Activated naive CD8-positive, alpha-beta T cell treated with anti-CD3 and anti-CD28 coated beads, Interleukin-2, amount 50 U/mL, for 24 hours (primary cell): ENCODE measurements at regions not wholly inside any gene's neighbourhood (a gene's known extent, or its start where the extent isn't known, plus 50 kb on each side); places are given as distances from the start of the nearest gene placed in this dataset.

Experiments
- ATAC-seq: fragments of 150-1000 bp; cut with Tn5 transposase; one replicate; pipeline ENCODE4 v1.10.0; 2021
- DNase-seq: peaks from one replicate; pipeline ENCODE4 v3.0.0; 2021
- H3K27ac Mint-ChIP-seq: one replicate; pipeline ENCODE4 v1.8.0; 2021; ENCODE audit warnings: mild to moderate bottlenecking, mixed read lengths
- H3K27me3 Mint-ChIP-seq: one replicate; pipeline ENCODE4 v1.8.0; 2021; ENCODE audit warnings: mixed read lengths
- H3K36me3 Mint-ChIP-seq: one replicate; pipeline ENCODE4 v1.8.0; 2021; ENCODE audit warnings: low read depth, mixed read lengths
- H3K4me1 Mint-ChIP-seq: one replicate; pipeline ENCODE4 v1.8.0; 2021; ENCODE audit warnings: mixed read lengths
- H3K4me3 Mint-ChIP-seq: one replicate; pipeline ENCODE4 v1.8.0; 2021; ENCODE audit warnings: mild to moderate bottlenecking, moderate library complexity, mixed read lengths
- H3K9me3 Mint-ChIP-seq: one replicate; pipeline ENCODE4 v1.8.0; 2021; ENCODE audit warnings: mixed read lengths

DNA sequence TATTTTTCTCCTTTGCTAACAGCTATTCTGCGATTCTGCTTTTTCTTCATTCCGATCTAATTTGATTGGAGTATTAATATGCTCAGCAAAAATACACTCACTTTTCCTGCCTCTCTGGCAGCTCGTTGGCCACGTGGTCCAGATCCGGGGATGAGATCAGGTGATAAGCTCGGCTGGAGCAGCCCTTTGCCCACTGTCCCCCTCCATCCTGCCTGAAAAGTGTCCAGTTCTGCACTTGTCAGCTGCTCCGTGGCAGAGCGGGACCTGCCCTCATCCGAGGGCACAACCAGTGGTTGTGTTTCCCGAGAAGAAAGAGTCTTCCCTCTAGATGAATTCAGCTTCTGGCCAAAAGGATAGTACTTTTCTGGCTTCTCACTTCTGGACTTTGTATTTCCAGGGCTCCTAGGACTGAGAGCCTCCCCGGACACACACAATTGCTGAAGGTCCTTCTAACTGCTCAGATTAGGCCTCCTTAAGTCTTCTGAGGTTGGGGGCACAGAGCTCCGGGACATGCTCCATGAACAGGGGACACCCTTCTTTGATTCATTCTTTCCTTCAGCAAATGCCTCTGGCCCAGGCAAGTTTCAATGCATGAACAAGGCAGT, 103.9 kb upstream of the ALDH1A3 start:
- Mint-ChIP-seq H3K9me3 (no peaks in the 10 kb centered on the region), H3K4me3 (no peak overlapping the region), H3K27me3 (no peaks in the 10 kb centered on the region), H3K27ac (no peak overlapping the region), H3K36me3 (no peaks in the 10 kb centered on the region), H3K4me1 (no peaks in the 10 kb centered on the region)
- ATAC-seq, result no peak
- no peak for DNase-seq

DNA sequence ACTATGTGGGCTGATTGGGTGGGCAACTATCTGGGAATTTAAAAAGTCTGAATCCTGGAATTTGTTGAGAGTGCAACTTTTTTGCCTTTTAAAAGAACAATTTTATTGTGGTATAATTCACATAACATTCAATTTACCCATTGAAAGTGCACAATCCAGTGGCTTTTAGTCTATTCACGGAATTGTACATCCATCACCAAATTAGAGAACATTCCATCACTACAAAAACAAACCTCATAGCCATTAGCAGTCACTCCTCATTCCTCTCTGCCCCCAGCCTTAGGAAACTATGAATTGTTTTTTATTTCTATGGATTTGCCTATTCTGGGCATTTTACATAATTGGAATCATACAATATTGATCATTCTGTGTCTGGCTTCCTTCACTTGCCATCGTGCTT, 101.8 kb upstream of the ALDH1A3 start:
- ATAC-seq (no peak), DNase-seq (no peak)
- H3K27me3 Mint-ChIP-seq, result peaks cover 3% of the 10 kb centered on the region
- no peaks in the 10 kb centered on the region for H3K9me3 Mint-ChIP-seq
- no peaks in the 10 kb centered on the region for H3K4me1 Mint-ChIP-seq
- H3K4me3 Mint-ChIP-seq, result no peak overlapping the region
- H3K36me3 Mint-ChIP-seq, result no peaks in the 10 kb centered on the region
- no peak overlapping the region for H3K27ac Mint-ChIP-seq

DNA sequence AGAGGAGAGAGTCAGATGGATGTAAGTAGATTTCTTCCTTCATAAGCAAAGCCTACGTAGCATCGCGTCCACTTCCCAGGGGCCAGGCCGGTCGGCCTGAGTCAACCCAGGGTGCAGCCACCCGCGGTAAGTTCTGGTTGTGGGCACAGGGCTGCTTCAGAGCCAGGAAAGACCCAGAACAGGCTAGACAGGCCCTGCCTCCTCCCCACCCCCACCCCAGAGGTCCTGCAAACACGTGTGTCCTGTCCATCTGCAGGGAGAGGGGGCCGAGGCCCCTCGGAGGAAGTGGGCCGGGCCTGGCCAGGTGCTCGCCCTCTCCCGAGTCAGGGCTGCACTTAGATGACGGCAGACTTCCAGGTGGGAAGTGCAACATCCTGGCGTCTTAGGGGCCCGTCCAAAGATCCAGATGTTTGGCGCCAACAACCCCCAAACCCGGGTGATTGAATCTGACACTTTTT, 100.8 kb upstream of the ALDH1A3 start:
- H3K4me3 Mint-ChIP-seq, result no peak overlapping the region
- DNase-seq, result no peak
- ATAC-seq, result no peak
- no peak overlapping the region for H3K27ac Mint-ChIP-seq
- peaks cover 3% of the 10 kb centered on the region for H3K27me3 Mint-ChIP-seq
- no peaks in the 10 kb centered on the region for H3K9me3 Mint-ChIP-seq
- H3K4me1 Mint-ChIP-seq, result no peaks in the 10 kb centered on the region
- no peaks in the 10 kb centered on the region for H3K36me3 Mint-ChIP-seq

DNA sequence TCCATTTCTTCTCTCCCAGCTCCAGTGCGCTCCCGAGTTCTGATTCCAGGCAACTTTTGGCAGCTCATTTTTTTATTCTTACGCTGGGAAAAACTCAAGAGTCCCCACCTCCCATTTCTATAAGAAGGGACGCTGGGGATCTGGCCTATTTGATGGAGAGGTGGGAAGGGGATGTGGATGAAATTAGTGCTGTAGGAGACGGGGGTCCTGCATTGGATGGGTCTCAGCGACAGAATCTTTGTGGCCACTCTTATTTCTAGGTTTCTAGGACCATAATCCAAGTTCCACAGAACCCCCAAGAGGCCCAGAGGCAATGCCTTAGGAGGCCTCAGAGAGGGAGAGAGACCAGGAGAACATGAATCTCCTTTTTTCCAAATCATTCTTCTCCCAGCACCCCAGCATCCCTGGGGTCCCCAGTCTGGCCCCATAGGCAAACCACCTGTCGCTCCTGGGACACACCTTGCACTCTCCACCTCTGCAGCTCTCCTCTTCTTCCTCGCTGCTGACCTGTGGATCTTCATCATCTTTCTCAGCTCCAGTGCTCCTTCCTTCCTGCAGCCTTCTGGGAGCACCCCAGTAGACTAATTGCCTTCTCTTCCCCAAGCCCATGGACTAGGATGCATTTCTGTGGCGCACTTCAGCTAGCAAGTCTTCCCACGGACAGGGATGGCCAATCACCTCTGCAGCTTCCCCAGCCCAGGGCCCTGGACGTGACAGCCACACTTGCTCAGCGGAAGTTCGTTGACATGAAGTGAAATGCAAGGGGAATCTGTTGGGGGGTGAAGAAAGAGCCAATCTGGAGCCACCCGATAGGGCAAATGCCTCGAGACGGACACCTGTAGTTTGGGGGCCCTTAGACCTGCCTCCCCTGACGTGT, 100.1 kb upstream of the ALDH1A3 start:
- H3K27me3 Mint-ChIP-seq, result peaks cover 3% of the 10 kb centered on the region
- H3K9me3 Mint-ChIP-seq, result no peaks in the 10 kb centered on the region
- no peak overlapping the region for H3K27ac Mint-ChIP-seq
- no peak for ATAC-seq
- no peak overlapping the region for H3K4me3 Mint-ChIP-seq
- no peaks in the 10 kb centered on the region for H3K4me1 Mint-ChIP-seq
- no peaks in the 10 kb centered on the region for H3K36me3 Mint-ChIP-seq
- no peak for DNase-seq

DNA sequence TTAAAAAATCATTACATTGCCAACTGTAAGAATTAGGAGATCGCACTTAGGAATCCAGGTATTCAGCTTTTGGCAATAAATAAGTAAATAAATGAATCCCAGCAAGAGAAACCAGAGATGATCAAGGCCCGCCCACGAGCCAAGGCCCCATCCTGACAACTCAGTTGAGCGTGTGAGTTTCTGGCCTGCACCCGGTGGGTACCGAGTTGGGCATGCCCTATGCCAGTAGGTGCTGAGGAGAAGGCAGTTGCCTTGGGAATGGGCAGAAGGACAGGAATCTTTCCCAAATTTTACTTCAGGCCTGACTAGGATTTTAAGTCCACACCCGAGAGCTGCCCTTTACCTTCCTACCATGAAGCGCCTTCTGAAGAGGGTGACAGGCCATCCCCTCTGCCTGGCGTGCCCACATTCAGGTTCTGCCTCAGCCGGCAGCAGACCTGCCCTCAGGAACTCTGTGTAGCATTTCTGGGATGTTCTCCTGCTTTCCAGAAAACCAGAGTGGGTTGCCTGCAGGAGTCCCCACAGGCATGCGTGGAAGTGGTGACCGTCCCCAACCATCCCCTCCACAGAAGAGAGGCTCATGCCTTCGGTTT, 99.3 kb upstream of the ALDH1A3 start:
- no peak for ATAC-seq
- no peak overlapping the region for H3K27ac Mint-ChIP-seq

DNA sequence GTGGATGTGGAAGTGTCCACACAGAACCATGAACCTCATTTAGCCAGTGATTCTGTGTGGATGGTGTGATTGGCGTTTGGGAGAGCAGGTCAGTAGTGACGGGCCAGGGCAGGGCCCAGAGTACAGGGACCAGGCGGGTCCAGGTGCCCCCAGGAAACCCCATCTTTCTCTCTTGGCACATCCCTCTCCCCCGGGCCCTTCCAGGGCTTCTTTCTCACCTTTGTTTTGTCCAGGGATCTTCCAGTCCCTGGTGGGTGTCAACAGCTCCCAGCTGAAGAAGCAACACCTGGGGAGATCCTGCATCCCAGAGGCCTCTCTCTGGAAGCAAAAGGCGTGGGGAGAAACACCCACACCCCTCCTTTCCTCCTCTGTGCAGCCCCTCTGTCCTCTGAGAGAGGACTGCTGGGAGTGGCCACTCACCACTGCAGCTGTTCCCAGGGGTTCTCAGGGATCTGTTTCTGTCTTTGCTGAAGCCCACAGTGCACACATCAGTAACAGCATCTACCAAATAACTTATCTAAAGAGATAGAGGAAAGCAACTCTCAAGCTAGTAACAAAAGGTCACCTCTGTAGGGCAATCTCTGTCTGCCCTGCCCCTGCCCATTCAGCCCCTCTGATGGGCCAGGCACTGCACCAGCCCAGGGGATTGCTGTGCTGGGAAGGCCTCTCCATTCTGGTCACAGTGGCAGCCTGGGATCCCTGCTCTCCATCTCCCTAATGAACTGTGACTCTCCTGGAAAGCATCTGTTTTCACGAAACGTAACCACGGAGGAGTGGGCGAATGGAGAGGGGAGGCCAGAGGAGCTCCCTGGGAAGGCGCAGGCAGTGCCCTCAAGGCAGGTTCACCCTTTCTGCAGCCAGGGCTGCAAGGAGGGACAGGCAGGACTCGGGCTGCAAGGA, 98.3 kb upstream of the ALDH1A3 start:
- no peak for ATAC-seq
- Mint-ChIP-seq H3K27me3 (peaks cover 3% of the 10 kb centered on the region), H3K9me3 (no peaks in the 10 kb centered on the region)

More for the DNA sequence above, 99.3 kb upstream of the ALDH1A3 start:
- H3K36me3 Mint-ChIP-seq, result no peaks in the 10 kb centered on the region
- DNase-seq, result no peak
- peaks cover 3% of the 10 kb centered on the region for H3K27me3 Mint-ChIP-seq
- no peak overlapping the region for H3K4me3 Mint-ChIP-seq
- no peaks in the 10 kb centered on the region for H3K9me3 Mint-ChIP-seq
- no peaks in the 10 kb centered on the region for H3K4me1 Mint-ChIP-seq

DNA sequence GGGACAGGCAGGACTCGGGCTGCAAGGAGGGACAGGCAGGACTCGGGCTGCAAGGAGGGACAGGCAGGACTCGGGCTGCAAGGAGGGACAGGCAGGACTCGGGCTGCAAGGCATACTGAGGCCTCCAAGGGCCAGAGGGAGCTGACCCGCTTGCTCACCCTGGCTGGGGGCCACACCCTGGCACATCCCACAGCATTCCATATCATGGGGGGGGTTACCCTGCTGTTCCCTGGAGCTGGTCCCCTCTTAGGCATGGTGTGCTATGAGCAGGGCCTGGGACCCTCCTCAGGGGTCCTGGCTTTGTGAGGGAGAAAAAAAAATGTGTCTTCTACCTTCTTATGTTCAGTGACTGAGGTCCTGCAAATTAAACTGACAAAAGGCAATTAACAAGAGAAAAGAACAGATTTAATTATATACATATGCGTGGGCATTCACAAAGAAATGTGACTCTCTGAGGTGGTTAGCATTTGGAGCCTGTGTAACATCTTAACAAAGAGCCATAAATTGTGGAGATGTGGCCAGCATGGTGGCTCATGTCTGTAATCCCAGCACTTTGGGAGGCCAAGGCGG, 97.6 kb upstream of the ALDH1A3 start:
- Mint-ChIP-seq H3K36me3 (no peaks in the 10 kb centered on the region), H3K27ac (no peak overlapping the region), H3K27me3 (peaks cover 3% of the 10 kb centered on the region), H3K4me1 (no peaks in the 10 kb centered on the region), H3K4me3 (no peak overlapping the region), H3K9me3 (no peaks in the 10 kb centered on the region)
- no peak for ATAC-seq
- DNase-seq, result no peak

More for the DNA sequence above, 98.3 kb upstream of the ALDH1A3 start:
- no peaks in the 10 kb centered on the region for H3K4me1 Mint-ChIP-seq
- DNase-seq, result no peak
- H3K36me3 Mint-ChIP-seq, result no peaks in the 10 kb centered on the region
- no peak overlapping the region for H3K4me3 Mint-ChIP-seq
- no peak overlapping the region for H3K27ac Mint-ChIP-seq

DNA sequence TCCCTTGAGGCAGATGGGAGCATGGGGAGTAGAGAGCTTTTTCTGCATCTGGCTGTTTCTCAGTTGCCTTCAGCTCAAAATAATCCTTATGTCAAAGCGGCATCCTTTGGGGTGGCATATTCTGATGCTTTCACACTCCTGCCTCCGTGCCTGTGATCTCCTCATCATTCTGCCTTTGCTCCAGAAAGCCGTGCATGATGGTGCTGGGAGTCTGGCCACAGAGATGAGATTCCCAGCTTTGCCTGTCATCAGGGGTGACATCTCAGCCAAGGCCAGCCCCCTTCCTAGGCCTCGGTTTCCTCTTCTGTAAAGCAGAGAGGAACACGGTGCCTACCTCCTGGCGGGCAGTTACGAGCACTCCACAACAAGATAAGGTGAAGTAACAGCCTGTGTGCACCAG, 96.3 kb upstream of the ALDH1A3 start:
- H3K27ac Mint-ChIP-seq, result no peak overlapping the region
- ATAC-seq, result no peak
- H3K9me3 Mint-ChIP-seq, result no peaks in the 10 kb centered on the region
- no peak overlapping the region for H3K4me3 Mint-ChIP-seq
- no peaks in the 10 kb centered on the region for H3K4me1 Mint-ChIP-seq
- DNase-seq, result no peak
- H3K36me3 Mint-ChIP-seq, result no peaks in the 10 kb centered on the region
- peaks cover 3% of the 10 kb centered on the region for H3K27me3 Mint-ChIP-seq

DNA sequence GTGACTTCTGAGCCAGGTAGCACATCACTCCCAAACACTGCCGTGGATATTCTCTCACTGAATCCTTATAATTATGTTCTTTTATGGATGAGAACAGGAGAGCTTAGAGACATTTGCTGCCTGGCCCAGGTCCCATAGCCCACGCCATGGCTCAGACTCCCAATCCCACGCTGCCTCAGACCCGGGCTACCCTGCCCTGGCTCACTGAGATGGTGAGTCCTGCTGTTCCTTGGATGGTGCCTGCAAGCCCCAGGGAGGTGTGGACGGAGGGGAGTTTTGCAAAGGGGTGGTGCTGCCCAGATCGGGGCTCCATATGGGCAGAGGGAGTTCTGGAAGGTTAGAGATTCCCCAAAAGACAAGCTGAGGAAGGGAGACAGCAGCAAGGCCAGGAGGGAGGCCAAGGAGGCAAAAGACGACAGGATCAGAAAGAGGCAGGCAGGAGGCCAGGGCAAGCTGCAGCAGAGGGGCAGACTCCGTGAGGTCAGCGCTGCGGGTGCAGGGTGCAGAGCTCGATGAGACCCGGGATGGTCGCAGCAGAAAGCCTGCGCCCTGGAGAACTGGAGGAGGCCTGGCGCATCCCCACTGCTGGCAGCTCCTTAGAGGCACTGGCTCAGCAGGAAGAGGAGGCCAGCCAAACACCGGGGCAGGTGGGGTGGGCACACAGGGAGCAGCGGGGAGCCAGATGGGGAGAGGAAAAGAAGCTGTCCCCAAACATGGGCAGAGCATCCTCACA, 95.7 kb upstream of the ALDH1A3 start:
- Mint-ChIP-seq H3K4me3 (no peak overlapping the region), H3K9me3 (no peaks in the 10 kb centered on the region), H3K36me3 (no peaks in the 10 kb centered on the region), H3K4me1 (no peaks in the 10 kb centered on the region), H3K27me3 (peaks cover 3% of the 10 kb centered on the region), H3K27ac (no peak overlapping the region)
- DNase-seq (no peak), ATAC-seq (no peak)

DNA sequence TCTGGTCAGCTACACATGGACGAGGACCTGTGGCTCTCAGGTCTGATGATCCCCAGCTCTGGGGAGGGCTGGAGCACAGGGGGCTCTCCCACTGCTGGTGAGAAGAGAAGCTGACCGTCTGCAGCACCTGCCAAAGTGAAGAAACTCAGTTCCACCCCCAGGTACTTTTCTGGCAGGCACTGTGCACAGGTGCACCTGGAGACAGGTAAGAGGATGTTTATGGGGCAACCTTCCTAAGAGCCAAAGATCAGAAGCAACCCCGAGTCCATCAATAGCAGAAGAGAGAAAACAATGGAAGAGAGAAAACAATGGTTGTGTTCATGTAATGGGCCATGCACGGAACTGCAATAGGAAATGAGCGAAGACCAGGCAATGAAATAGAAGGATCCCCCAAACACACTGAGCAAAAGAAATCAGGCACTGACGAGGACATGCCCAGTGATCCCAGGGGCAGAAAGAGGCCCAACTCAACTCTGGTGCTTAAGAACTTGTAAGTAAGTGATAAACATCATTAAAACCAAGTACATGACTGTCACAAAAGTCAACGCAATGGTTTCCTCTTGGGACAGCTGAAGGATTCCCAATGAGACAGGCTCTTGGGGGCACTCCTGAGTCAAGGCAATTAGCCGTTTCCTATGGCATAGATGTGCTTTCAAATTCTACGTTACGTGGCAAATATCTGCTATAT, 95.0 kb upstream of the ALDH1A3 start:
- ATAC-seq, result no peak
- H3K4me3 Mint-ChIP-seq, result no peak overlapping the region
- peaks cover 3% of the 10 kb centered on the region for H3K27me3 Mint-ChIP-seq
- H3K36me3 Mint-ChIP-seq, result no peaks in the 10 kb centered on the region
- no peak overlapping the region for H3K27ac Mint-ChIP-seq
- H3K9me3 Mint-ChIP-seq, result no peaks in the 10 kb centered on the region
- no peak for DNase-seq
- no peaks in the 10 kb centered on the region for H3K4me1 Mint-ChIP-seq

DNA sequence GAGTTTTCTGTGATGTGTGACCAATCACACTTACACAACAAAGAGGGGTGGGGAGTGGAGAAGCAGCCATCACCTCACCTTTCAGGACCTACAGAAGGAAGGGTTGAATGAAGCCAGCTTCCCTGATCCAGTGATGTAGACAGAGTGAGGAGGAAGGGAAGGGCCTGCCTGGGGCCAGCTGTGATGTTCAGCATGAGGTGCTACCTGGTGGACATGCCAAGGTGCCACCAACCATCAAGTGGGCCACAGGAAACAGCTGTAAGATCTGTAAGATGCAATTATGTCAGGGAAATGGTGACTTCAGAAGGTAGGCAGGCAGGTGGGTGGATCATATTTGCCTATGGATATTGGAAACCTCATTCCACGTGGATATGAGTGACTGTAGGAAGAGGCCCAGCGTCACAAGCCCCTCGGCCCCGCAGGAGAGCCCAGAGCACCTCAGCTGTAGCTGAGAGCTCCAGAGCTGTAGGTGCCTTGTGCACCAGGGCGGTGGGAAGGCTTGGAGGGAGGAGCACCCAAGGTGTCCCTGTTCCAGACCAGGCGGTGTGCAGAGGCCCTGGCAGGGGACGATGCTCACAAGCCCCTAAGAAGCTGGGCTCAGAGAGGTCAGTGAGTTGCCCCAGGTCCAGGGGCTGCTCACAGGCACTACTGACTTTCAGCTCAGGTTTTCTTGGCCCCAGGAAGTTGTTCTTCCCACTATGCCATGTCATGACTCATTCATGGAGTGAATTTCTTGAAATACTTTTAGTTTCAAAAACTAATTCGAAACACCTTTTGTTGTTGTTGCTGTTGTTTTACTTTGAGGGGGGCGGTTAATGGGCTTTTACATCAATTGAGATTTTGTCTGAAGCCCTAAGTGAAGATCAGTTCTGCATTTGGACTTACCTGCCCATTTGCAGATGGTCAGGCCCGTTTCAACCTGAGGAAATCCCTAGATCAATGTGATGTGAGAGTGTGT, 94.2 kb upstream of the ALDH1A3 start:
- ATAC-seq (no peak), DNase-seq (no peak)
- no peak overlapping the region for H3K4me3 Mint-ChIP-seq
- peaks cover 3% of the 10 kb centered on the region for H3K27me3 Mint-ChIP-seq
- no peaks in the 10 kb centered on the region for H3K4me1 Mint-ChIP-seq
- H3K27ac Mint-ChIP-seq, result no peak overlapping the region
- H3K9me3 Mint-ChIP-seq, result no peaks in the 10 kb centered on the region
- no peaks in the 10 kb centered on the region for H3K36me3 Mint-ChIP-seq

DNA sequence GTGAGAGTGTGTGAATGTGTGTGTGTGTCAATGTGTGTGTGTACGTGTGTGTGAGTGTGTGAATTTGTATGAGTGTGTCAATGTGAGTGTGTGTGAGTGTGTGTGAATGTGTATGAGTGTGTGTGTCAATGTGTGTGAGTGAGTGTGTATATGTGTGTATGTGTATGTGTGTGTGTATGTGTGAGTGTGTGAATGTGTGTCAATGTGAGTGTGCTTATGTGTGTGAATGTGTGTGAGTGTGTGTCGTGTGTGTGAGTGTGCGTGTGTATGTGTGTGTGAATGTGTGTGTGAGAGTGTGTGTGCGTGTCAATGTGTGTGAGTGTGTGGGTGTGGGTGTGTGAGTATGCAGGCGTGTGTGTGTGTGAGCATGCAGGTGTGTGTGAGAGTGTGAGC, 93.5 kb upstream of the ALDH1A3 start:
- Mint-ChIP-seq H3K9me3 (no peaks in the 10 kb centered on the region), H3K27me3 (peaks cover 5% of the 10 kb centered on the region), H3K36me3 (no peaks in the 10 kb centered on the region), H3K4me1 (no peaks in the 10 kb centered on the region), H3K4me3 (no peak overlapping the region), H3K27ac (no peak overlapping the region)
- ATAC-seq, result no peak
- DNase-seq, result no peak
